HCT116 (cell line): ENCODE measurements at regions not wholly inside any gene's neighbourhood (a gene's known extent, or its start where the extent isn't known, plus 50 kb on each side); places are given as distances from the start of the nearest gene placed in this dataset.

Experiments
- ATAC-seq: fragments of 200-7000 bp; cut with Tn5 transposase; 2 replicates; pipeline ENCODE4 v1.9.1; 2020; ENCODE audit warnings: mild to moderate bottlenecking, moderate library complexity
- BruUV-seq: library from RNA; stranded (reverse); fragments of 400-500 nt; replicated peaks from 2 replicates; lab custom pipeline; 2021; lab: Mats Ljungman, UMichigan
- CTCF ChIA-PET: fragments of 300-600 bp; sonication (Branson Sonifier 250); formaldehyde crosslinking; loops from one replicate; lab custom pipeline; 2021; ENCODE audit warnings: antibody characterized with exemption; lab: Charles Lee
- POLR2A ChIA-PET: fragments of 300-600, 350-600 bp; sonication (Branson Sonifier 250); formaldehyde crosslinking; loops from one replicate; lab custom pipeline; 2021; ENCODE audit warnings: antibody characterized with exemption; lab: Charles Lee
- RAD21 ChIA-PET, 2 experiments: fragments of 300-600 bp; sonication (Branson Sonifier 250); formaldehyde crosslinking; loops; one replicate each; lab custom pipeline; 2023; ENCODE audit warnings: low total read pairs in 2 of 2; ENCODE audit not compliant: uncharacterized antibody in 2 of 2, unreplicated experiment in 2 of 2, low non-redundant PET in 1 of 2; lab: Charles Lee
- DNase-seq: peaks from one replicate; pipeline ENCODE4 v3.0.0-alpha.2; 2010; ENCODE audit warnings: low read depth, low spot score
- H2AFZ ChIP-seq: fragments of 200-600 bp; shearing (Covaris generic), sonication (generic); 2 replicates; pipeline ENCODE4 v1.6.1; 2017; ENCODE audit warnings: low read depth, mixed run types, mixed read lengths, antibody characterized with exemption, low read length; ENCODE audit not compliant: poor library complexity, severe bottlenecking
- H3K27ac ChIP-seq: 2 replicates; pipeline ENCODE4 v1.5.1; 2012; ENCODE audit warnings: low read depth, low read length
- H3K27me3 ChIP-seq: fragments of 200-600 bp; sonication (generic); 2 replicates; pipeline ENCODE4 v1.6.1; 2016; ENCODE audit warnings: mixed run types, low read length, mixed read lengths; ENCODE audit not compliant: insufficient read depth
- H3K36me3 ChIP-seq, 2 experiments: fragments of 200-500 bp in 1 of 2; fragments of 200-600 bp in 1 of 2; sonication (Bioruptor generic) in 1 of 2; sonication (generic) in 1 of 2; 2 replicates each; pipeline versions ENCODE4 v1.5.1 to v1.6.1; 2014 to 2016; ENCODE audit warnings: low read length in 2 of 2, inconsistent platforms in 1 of 2, mixed read lengths in 1 of 2, mixed run types in 1 of 2; ENCODE audit not compliant: insufficient read depth in 2 of 2, control insufficient read depth in 1 of 2
- H3K4me1 ChIP-seq, 2 experiments: fragments of 200-600 bp in 1 of 2; sonication (generic) in 1 of 2; 2 replicates each; pipeline versions ENCODE4 v1.5.1 to v1.6.1; 2012 to 2017; ENCODE audit warnings: low read length in 2 of 2, inconsistent platforms in 1 of 2, mild to moderate bottlenecking in 1 of 2, mixed read lengths in 1 of 2, mixed run types in 1 of 2, moderate library complexity in 1 of 2; ENCODE audit not compliant: insufficient read depth in 2 of 2, control insufficient read depth in 1 of 2
- H3K4me2 ChIP-seq: fragments of 200-600 bp; sonication (generic); 2 replicates; pipeline ENCODE4 v1.6.1; 2017; ENCODE audit warnings: mixed run types, low read length, mixed read lengths
- H3K4me3 ChIP-seq, 2 experiments: fragments of 200-600 bp in 1 of 2; sonication (generic) in 1 of 2; replicated peaks in 1 of 2; 2 replicates each; pipeline ENCODE4 v1.5.1; 2011 to 2016; ENCODE audit warnings: low read length in 2 of 2, control low read depth in 1 of 2, low read depth in 1 of 2, mild to moderate bottlenecking in 1 of 2, mixed read lengths in 1 of 2, mixed run types in 1 of 2
- H3K79me2 ChIP-seq: fragments of 200-600 bp; sonication (generic); 2 replicates; pipeline ENCODE4 v1.6.1; 2017; ENCODE audit warnings: mild to moderate bottlenecking, mixed run types, low read length, moderate library complexity, mixed read lengths; ENCODE audit not compliant: insufficient read depth
- H3K9ac ChIP-seq: fragments of 200-600 bp; sonication (generic); 2 replicates; pipeline ENCODE4 v1.6.1; 2016; ENCODE audit warnings: low read length, mixed read lengths
- H3K9me2 ChIP-seq: fragments of 200-600 bp; sonication (generic), shearing (Covaris generic); 2 replicates; pipeline ENCODE4 v1.6.1; 2017; ENCODE audit warnings: mixed run types, mild to moderate bottlenecking, moderate library complexity; ENCODE audit not compliant: insufficient read depth
- H3K9me3 ChIP-seq, 2 experiments: fragments of 200-500 bp in 1 of 2; fragments of 200-600 bp in 1 of 2; sonication (Bioruptor generic) in 1 of 2; sonication (generic) in 1 of 2; 2 replicates each; pipeline ENCODE4 v1.6.1; 2014 to 2017; ENCODE audit warnings: low read length in 2 of 2, mixed read lengths in 2 of 2, inconsistent platforms in 1 of 2, low read depth in 1 of 2, mild to moderate bottlenecking in 1 of 2, mixed run types in 1 of 2, moderate library complexity in 1 of 2; ENCODE audit not compliant: control insufficient read depth in 1 of 2, insufficient read depth in 1 of 2
- H4K20me1 ChIP-seq: fragments of 200-600 bp; sonication (generic), shearing (Covaris generic); 2 replicates; pipeline ENCODE4 v1.6.1; 2017; ENCODE audit warnings: mixed run types, mild to moderate bottlenecking, moderate library complexity; ENCODE audit not compliant: insufficient read depth
- ATF3 ChIP-seq: IDR thresholded peaks from 2 replicates; pipeline ENCODE4 v1.6.1; 2012
- CBX3 ChIP-seq: IDR thresholded peaks from 2 replicates; pipeline ENCODE4 v1.6.1; 2012; ENCODE audit warnings: low read depth
- CTCF ChIP-seq, 3 experiments: fragments of 200-600 bp in 1 of 3; sonication (generic) in 1 of 3; IDR thresholded peaks in 2 of 3; conservative IDR thresholded peaks in 1 of 3; 2 replicates each; pipeline ENCODE4 v1.5.1; 2012 to 2017; ENCODE audit warnings: low read depth in 2 of 3, low read length in 2 of 3, antibody characterized with exemption in 1 of 3, borderline replicate concordance in 1 of 3, control low read depth in 1 of 3, mild to moderate bottlenecking in 1 of 3, mixed read lengths in 1 of 3, mixed run types in 1 of 3, moderate library complexity in 1 of 3; ENCODE audit not compliant: insufficient read depth in 1 of 3
- EGR1 ChIP-seq: IDR thresholded peaks from 2 replicates; pipeline ENCODE4 v1.6.1; 2012; ENCODE audit warnings: low read depth
- EZH2 ChIP-seq: fragments of 200-600 bp; sonication (generic); IDR thresholded peaks from 2 replicates; pipeline ENCODE4 v1.6.1; 2017; ENCODE audit warnings: antibody characterized with exemption, mixed run types
- EZH2phosphoT487 ChIP-seq: fragments of 200-600 bp; IDR thresholded peaks from 2 replicates; pipeline ENCODE4 v1.6.1; 2018; ENCODE audit warnings: antibody characterized with exemption, borderline replicate concordance
- FOSL1 ChIP-seq: IDR thresholded peaks from 2 replicates; pipeline ENCODE4 v1.6.1; 2012; ENCODE audit warnings: low read depth
- MAX ChIP-seq: IDR thresholded peaks from 2 replicates; pipeline ENCODE4 v1.6.1; 2012
- POLR2AphosphoS5 ChIP-seq: IDR thresholded peaks from 2 replicates; pipeline ENCODE4 v1.6.1; 2011; ENCODE audit warnings: mild to moderate bottlenecking, low read depth, low read length, moderate library complexity
- RAD21 ChIP-seq: IDR thresholded peaks from 2 replicates; pipeline ENCODE4 v1.6.1; 2012; ENCODE audit warnings: low read depth, mild to moderate bottlenecking
- REST ChIP-seq: IDR thresholded peaks from 2 replicates; pipeline ENCODE4 v1.6.1; 2012; ENCODE audit warnings: low read depth
- SIN3A ChIP-seq: IDR thresholded peaks from 2 replicates; pipeline ENCODE4 v1.6.1; 2012; ENCODE audit warnings: low read depth
- SP1 ChIP-seq: IDR thresholded peaks from 2 replicates; pipeline ENCODE4 v1.6.1; 2012; ENCODE audit warnings: low read depth
- SRF ChIP-seq: IDR thresholded peaks from 2 replicates; pipeline ENCODE4 v1.6.1; 2012; ENCODE audit warnings: low read depth
- TCF7L2 ChIP-seq: IDR thresholded peaks from 2 replicates; pipeline ENCODE4 v1.7.0; 2011; ENCODE audit warnings: borderline replicate concordance, inconsistent platforms; ENCODE audit not compliant: insufficient read depth, insufficient read length; ENCODE audit errors: extremely low read depth
- YY1 ChIP-seq: IDR thresholded peaks from 2 replicates; pipeline ENCODE4 v1.6.1; 2011; ENCODE audit warnings: low read length, low read depth, moderate library complexity, mild to moderate bottlenecking; ENCODE audit not compliant: insufficient replicate concordance; ENCODE audit errors: extremely low read depth
- intact Hi-C: fragments of 100-400 bp; cut with micrococcal nuclease; formaldehyde crosslinking; loops from 2 replicates; pipeline ENCODE4 v1.10.0; 2022

DNA sequence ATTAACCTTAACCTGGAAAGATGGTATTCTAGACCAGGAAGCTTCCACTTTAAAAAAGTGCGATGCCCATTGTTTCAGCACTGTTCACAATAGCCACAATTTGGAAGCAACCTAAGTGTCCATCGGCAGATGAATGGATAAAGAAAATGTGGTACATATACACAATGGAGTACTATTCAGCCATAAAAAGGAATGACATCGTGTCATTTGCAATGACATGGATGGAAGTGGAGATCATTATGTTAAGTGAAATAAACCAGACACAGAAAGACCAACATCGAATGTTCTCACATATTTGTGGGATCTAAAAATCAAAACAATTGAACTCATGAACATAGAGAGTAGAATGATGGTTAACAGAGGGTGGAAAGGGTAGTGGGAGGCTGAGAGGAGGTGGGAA is 94.2 kb downstream of the NR2F2 start:
- H3K9me3 ChIP-seq: no peaks in the 10 kb centered on the region
- H3K4me3 ChIP-seq: no peak overlapping the region
- RAD21 ChIA-PET: no interaction called here
- TF ChIP-seq TCF7L2 (no peak), SRF (no peak), REST (no peak), SIN3A (no peak), SP1 (no peak), EZH2 (no peak), FOSL1 (no peak), MAX (no peak), YY1 (no peak), CTCF (IDR thresholded peaks at IDR 0.05 in 2 of 3, conservative IDR thresholded peaks at IDR 0.05 in 1 of 3; ENCODE audit: borderline replicate concordance in 1 of 3, insufficient read depth in 1 of 3, low read depth in 2 of 3, low read length in 2 of 3) (no peak), EZH2phosphoT487 (no peak), RAD21 (no peak), CBX3 (no peak), EGR1 (no peak), ATF3 (no peak), POLR2AphosphoS5 (no peak)
- no peaks in the 10 kb centered on the region for H3K36me3 ChIP-seq
- DNase-seq (no peak), ATAC-seq (no peak)
- H3K4me1 ChIP-seq: peaks cover 0 to 6% of the 10 kb centered on the region in 2 experiments; a peak in 2 of 4 replicates
- POLR2A ChIA-PET: no interaction called here
- H3K9me2 ChIP-seq: no peaks in the 10 kb centered on the region
- no peak overlapping the region for H3K4me2 ChIP-seq
- no peak overlapping the region for H2AFZ ChIP-seq
- intact Hi-C loops: loop anchor here (5.0 kb wide), 1 partner anchor 1897 kb away; no protein-coding TSS in a partner anchor
- no peak overlapping the region for H3K9ac ChIP-seq
- H3K27ac ChIP-seq: no peak overlapping the region
- H4K20me1 ChIP-seq: no peaks in the 10 kb centered on the region
- H3K79me2 ChIP-seq: no peaks in the 10 kb centered on the region
- no TSS peak for BruUV-seq
- H3K27me3 ChIP-seq: peaks cover 66% of the 10 kb centered on the region
- CTCF ChIA-PET: no interaction called here
